A172 (cell line): ENCODE measurements at regions not wholly inside any gene's neighbourhood (a gene's known extent, or its start where the extent isn't known, plus 50 kb on each side); places are given as distances from the start of the nearest gene placed in this dataset.
A peak's percentile ranks its signal among the peaks of the same experiment; 100 is the strongest.

Experiments used
- DNase-seq: peaks from one replicate; pipeline ENCODE4 v3.0.0-alpha.2; 2015; ENCODE audit warnings: low spot score

GRCh38 chr2:38203446-38203810 is 127.5 kb upstream of the CYP1B1 start:
- DNase-seq: no peak

- DNase-seq: peak; percentile 19
Observed at GRCh38 chr2:38202713-38203445, 126.9 kb upstream of the CYP1B1 start.

GRCh38 chr2:38201784-38202183 is 125.8 kb upstream of the CYP1B1 start:
- DNase-seq: peak; percentile 87

DNA sequence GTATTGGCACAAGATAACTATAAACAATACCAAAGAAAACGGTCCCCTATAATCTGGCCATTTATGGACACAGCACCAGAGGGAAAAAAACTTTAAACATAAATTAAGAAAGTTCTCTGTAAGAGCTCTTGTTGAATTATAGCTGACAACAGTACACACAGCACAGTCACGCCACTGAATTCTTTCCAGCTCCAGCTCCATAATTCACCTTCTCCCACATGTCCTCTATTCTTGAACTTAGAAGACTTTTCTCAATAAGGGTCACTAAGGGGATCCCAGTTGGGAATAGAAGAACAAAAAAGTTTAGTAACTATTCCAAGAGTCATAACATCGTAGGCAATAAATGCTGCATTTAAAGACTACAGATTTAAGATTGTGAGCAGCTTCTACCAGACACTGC is 124.6 kb upstream of the CYP1B1 start:
- no peak for DNase-seq

DNA sequence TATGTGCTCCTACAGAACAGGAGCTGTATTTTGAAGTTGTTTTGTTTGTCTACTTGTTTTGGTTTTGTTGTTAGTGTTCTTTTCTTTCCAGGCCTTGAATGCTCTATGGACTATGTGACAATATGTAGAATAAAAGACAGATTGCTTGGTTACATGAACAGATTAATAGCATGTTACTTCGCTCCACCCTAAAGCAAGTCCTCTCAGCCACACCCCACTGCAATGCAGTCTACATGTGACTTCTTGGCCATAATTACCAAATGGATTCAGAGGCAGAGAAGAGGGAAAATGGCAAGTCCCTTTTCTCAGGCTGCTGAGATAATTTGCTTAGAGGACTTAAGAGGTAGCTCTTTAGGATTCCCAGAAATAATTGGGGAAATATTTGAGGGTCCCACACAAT is 123.2 kb upstream of the CYP1B1 start:
- DNase-seq: no peak

- DNase-seq: no peak
Observed at GRCh38 chr2:38194751-38195150, 118.8 kb upstream of the CYP1B1 start.

GRCh38 chr2:38192976-38193375 is 117.0 kb upstream of the CYP1B1 start:
- no peak for DNase-seq

GRCh38 chr2:38192046-38192445 is 116.1 kb upstream of the CYP1B1 start:
- DNase-seq: no peak

DNA sequence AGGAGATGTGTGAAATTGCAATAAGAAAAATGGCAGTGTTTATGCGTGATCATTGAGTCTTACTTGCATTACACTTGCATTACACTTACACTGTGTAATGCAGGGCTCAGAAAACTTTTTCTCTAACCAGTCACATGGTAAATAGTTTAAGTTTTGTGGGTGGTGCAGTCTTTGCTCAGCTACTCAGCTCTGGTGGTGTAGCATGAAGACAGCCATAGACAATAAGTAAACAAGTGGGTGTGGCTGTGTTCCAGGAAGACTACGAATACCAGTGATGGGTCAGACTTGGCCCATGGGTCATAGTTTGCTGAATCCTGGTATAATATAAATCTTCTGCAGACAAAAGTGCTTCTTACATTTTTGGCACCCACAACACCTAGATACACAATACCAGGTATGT is 115.6 kb upstream of the CYP1B1 start:
- DNase-seq: no peak

GRCh38 chr2:38190542-38191218 is 114.7 kb upstream of the CYP1B1 start:
- no peak for DNase-seq

DNA sequence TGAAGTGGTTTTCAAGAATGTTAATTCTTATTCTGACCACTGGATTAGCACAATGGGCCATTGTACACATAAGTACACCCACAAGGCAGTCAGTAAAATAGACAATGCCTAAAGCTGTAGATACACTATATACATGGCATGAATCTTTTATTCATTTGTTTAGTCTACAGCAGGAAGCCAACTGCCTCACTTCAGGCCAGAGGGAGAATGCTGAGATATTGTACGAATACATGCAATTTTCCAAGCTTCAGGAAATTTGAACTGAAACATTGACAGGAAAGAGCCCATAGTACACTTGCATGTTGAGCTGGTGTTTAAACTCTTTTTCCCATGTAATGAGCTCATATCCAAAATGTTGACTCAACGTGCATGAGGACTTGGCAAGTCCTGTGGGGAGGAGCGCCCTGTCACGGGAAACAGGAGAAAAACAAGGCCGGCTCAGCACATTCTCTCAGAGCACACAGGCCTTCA is 111.6 kb upstream of the CYP1B1 start:
- no peak for DNase-seq

- DNase-seq: no peak
Observed at GRCh38 chr2:38185012-38185491, 109.1 kb upstream of the CYP1B1 start.

DNA sequence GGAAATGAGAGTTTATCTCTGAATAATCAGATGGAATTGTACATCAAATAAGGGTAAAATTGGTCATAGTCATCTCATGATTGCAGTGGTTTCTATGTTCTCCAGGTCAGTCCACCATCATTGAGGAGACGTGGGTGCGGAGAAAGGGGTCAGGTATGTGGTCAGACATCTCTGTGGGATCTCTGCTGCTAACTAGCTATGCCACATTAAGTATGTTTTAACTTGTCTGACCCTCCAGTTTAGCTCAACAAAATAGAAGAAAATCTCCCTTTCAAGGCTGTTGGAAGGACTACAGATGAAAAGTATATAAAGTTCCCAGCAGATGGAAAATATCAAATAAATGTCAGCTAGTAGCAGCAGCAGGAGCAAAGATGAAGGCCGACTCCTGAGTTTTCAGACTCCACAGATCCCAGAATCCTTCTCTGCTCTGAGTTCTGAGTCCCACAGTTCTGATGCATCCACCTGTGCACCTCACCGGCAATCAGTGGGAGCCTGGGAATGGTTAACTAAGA is 106.6 kb upstream of the CYP1B1 start:
- DNase-seq: no peak

DNA sequence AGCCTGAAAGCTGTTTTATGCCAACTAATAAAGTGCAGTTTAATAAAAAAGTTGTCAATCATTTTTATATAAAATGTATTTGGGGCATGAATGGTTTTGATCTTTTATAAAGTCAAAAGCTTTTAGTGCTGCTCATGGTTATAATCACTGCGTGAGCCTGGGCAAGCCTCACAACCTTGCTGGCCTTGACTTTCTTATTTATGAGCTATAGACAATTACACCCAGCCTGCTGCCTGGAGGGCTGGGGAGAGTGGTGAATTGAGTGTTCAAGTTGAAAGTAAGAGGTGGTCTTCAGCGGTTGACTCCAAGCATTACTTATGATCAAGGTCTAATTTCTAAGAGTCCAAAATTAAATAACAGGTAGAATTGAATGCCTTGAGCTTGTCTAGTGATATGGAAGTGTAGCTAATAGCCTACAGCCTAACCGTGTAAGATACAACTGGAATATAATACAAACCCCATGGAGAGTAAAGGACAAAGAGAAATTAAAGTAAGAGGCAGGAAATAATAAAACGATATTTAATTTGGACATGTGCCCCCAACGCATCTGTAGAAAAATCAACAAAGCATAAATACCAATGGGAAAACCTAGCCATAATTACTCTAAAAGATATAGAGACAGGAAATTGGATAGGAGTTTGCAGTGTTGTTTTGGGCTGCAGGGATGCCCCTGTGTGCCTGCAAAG is 106.0 kb upstream of the CYP1B1 start:
- DNase-seq: no peak

DNA sequence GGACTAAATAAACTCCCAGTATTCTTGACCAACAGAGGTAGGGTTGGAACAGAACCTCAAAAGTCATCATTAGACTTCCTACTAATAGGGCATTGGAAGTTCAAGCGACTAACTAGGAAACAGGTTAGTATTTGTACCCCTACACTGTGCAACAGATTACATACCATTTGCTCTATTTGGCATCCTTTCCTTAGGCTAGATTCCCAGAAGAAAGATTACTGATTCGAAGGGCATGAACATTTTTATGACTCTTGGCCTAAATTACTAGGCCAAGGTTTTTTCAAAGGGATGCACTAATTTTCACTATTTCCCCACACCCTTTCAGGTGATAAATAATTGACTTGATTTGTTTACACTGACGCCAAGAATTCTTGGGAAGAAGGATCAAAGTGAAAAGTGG is 104.8 kb upstream of the CYP1B1 start:
- DNase-seq: no peak

DNA sequence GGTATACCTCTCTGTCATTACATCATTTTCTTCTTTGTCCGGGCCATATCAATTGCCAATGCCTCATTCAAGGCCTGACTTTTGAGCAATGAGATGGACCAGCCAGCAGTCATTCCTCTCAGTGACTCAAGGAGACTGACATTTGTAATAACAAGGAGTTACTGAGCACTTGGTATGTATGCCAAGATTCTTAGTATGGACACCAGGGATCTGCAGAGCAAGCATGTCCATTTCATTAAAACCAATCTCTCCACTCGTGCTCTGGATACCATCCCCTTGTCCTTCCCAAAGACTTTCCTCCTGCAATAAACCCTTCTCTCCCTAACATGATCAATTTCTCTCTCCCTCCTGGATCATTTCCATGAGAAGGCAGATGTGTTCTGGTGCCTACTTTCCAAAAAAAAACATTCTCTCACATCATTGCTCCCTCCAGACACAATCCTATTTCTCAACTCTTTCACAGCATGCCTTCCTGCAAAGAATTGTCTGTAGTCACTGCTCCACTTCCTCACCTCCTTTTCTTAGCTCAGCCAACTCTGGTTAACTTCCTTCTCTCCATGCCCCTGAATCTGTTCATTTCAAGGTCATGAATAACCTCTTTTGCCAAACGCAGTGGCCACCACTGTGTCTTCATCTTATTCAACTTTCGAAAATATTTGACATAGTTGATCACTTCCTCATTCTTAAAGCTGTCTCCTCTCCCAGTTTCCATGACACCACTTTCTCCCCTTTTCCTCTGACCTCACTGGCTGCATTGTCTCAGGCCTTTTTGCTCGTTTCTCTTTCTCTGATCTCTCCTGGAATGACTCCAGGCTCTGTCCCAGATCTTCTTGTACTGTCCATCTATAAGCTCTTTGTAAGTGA is 102.8 kb upstream of the CYP1B1 start:
- DNase-seq: peak; percentile 88

DNA sequence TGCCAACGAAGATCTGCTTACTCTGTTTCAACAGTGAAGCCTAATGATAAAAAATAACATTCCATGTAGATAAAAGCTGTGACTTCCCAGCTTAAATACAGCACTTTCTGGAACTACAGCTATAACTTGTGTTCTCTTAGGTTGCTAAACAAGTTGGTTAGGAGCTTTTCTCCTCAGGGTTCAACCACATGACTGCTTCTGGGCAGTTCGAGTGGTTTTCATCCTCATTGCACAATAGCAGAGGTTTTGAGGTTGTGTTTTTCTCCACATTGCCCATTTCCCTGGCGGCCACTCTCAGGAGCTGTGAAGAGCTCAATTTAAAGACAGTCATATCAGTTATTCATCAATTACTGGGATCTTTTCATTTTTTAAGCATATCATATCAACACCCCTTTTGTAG is 102.2 kb upstream of the CYP1B1 start:
- no peak for DNase-seq

- no peak for DNase-seq
Observed at GRCh38 chr2:38176619-38177021, 100.7 kb upstream of the CYP1B1 start.

DNA sequence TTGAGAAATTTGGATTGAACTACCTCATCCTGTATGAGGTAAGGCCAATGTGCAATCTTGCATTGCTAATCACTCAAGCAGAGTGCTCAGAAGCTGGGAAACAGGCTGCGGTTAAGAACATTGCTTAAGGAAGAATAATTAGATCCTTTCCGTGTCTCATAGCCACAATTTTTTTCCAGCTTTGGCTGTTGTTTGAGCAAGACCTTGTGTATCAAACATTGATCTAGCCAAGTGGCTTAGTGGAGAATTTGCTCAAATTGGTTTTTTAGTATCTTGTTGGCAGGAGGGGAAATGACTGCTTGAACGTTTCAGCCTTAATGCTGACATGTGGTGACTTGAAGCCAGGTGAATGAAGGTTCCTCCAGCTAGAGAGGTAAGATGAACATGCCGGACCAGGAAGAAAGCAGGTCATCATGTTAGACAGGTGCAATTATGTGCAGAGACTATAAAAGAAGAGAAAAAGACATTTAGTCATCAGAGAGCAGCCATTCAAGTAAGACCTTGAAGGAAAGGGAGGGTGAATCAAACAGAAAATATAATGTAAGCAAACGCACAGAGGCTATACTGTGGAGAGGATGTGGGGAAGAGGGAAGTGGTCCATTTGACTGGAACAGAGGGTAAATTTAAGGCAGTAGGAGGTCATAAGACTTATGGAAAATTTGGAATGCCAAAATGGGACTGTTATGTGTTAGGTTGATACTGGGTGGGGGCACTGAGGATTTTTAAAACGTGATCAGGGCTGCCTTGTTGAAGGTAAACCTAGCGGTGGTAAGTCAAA is 98.9 kb upstream of the CYP1B1 start:
- DNase-seq: peak; percentile 76

- no peak for DNase-seq
Observed at GRCh38 chr2:38174131-38174530, 98.2 kb upstream of the CYP1B1 start.

GRCh38 chr2:38173683-38174082 is 97.7 kb upstream of the CYP1B1 start:
- no peak for DNase-seq
